ENCODE measurements at regions not wholly inside any gene's neighbourhood (a gene's known extent, or its start where the extent isn't known, plus 50 kb on each side); places are given as distances from the start of the nearest gene placed in this dataset.
A peak's percentile ranks its signal among the peaks of the same experiment; 100 is the strongest.

DNA sequence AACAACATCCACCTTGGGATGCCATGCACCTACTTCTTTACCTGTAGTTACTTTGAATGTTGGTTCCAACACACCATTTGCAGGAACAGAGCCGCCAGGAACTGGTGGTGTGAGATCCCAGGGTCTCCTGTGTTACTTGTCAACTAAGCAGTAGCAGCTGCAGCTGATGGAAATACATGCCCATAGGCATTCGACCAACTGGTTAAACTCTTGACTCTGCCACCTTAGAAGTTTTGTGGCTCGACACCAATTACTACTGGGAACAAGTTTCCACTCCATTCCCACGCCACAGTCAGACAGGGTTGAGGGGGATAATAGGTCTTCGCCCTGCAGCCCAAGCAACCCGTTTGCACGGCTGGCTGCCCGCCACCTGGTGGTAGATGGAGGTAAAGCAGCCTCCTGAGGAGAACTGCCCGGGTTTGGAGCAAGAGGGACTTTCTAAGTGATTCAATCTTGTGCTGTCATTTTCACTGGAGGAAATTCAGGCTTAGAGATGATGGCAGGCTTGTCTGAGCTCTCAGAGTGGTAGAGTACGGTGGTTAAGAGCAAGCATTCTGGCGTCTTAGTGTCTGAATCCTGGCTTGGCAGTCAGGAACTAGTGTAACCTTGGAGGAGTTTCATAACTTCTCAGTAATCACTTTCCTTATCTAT is 119.1 kb upstream of the TRIM2 start:
- intact Hi-C loops (cut with DNase I), result loop anchor here (5.0 kb wide), 4 partner anchors 42 to 303 kb away; no protein-coding TSS in a partner anchor
- H3K4me1 ChIP-seq (replicated peaks in 1 of 2), result peaks cover 0 to 5% of the 10 kb centered on the region in 2 donors
- no peaks in the 10 kb centered on the region for H3K9me3 ChIP-seq (replicated peaks in 1 of 3)
- H3K27me3 ChIP-seq, result no peaks in the 10 kb centered on the region
- H3K4me3 ChIP-seq, result no peak overlapping the region
- TF ChIP-seq, protein P1, sequence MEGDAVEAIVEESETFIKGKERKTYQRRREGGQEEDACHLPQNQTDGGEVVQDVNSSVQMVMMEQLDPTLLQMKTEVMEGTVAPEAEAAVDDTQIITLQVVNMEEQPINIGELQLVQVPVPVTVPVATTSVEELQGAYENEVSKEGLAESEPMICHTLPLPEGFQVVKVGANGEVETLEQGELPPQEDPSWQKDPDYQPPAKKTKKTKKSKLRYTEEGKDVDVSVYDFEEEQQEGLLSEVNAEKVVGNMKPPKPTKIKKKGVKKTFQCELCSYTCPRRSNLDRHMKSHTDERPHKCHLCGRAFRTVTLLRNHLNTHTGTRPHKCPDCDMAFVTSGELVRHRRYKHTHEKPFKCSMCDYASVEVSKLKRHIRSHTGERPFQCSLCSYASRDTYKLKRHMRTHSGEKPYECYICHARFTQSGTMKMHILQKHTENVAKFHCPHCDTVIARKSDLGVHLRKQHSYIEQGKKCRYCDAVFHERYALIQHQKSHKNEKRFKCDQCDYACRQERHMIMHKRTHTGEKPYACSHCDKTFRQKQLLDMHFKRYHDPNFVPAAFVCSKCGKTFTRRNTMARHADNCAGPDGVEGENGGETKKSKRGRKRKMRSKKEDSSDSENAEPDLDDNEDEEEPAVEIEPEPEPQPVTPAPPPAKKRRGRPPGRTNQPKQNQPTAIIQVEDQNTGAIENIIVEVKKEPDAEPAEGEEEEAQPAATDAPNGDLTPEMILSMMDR (IDR thresholded peaks at IDR 0.05), result peak; percentile 88 to 95 (median 92)
- TF ChIP-seq POLR2A (IDR thresholded peaks at IDR 0.05), result no peak
- peak overlapping the region in 1 of 5 donors; percentile 3 for H3K27ac ChIP-seq
- peak; percentile 69 to 89 (median 78) for DNase-seq
- 6 to 13% (median 10%) methylated on average over 7 to 11 of the region's 11 CpGs for WGBS, 4 donors
- no peaks in the 10 kb centered on the region for H3K36me3 ChIP-seq (replicated peaks in 1 of 2)

DNA sequence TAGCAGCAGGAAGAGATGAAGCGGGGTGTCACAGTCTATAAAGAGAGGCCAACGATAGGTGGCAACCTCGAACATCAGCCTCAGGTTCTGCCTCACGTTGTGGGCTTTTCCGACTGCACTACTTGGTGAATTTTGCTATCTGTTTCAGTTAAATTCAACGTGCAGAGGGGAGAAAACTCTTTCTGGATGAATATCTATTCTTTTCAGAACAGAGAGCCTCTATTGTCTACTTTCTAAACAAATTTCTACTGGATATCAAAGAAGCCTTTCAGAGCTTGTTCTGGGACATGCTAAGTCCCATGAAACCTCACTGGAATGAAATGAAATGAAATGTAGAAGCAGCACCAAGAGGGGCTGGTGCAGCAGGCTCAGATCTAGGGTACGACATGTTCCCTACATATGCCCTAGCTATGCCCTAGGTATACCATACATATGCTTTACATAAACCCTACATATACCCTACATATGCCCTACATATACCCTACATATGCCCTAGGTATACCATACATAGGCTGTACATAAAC is 116.5 kb upstream of the TRIM2 start:
- H3K27me3 ChIP-seq, result no peaks in the 10 kb centered on the region
- no peak overlapping the region for H3K4me3 ChIP-seq
- TF ChIP-seq, protein P1 (IDR thresholded peaks at IDR 0.05), result no peak
- TF ChIP-seq POLR2A (IDR thresholded peaks at IDR 0.05), result no peak
- 85 to 94% (median 92%) methylated on average over 7 of the region's 7 CpGs for WGBS, 4 donors
- peaks cover 0 to 5% of the 10 kb centered on the region in 2 donors for H3K4me1 ChIP-seq (replicated peaks in 1 of 2)
- no peak overlapping the region for H3K27ac ChIP-seq
- no peak for DNase-seq
- intact Hi-C loops (cut with DNase I), result loop anchor here in 1 of 2 donors (5.0 kb wide), 1 partner anchor 305 kb away; no protein-coding TSS in a partner anchor
- no peaks in the 10 kb centered on the region for H3K36me3 ChIP-seq (replicated peaks in 1 of 2)
- H3K9me3 ChIP-seq (replicated peaks in 1 of 3), result no peaks in the 10 kb centered on the region

DNA sequence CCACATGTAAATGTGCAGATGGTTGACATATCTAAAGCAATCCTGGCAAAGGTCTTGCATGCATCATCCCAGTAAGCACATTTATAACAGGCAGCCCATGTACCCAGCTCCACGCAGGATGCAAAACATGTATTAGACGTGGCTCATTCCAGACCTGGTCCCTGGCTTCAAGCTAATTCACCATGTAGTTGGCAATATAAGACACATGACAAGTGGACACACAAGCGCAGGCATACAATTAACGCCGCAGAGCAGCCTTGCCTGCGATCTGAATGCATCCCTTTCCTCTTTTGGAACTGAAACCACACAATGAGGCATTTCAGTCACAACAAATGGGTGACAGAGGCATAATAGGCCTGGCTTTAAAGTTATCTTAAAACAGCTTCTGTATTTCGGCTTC is 114.5 kb upstream of the TRIM2 start:
- TF ChIP-seq, protein P1 (IDR thresholded peaks at IDR 0.05), result no peak
- TF ChIP-seq POLR2A (IDR thresholded peaks at IDR 0.05), result no peak
- DNase-seq, result no peak
- H3K27ac ChIP-seq, result no peak overlapping the region
- intact Hi-C loops (cut with DNase I), result loop anchor here in 1 of 2 donors (5.0 kb wide), 1 partner anchor 307 kb away; no protein-coding TSS in a partner anchor
- no peaks in the 10 kb centered on the region for H3K4me1 ChIP-seq (replicated peaks in 1 of 2)
- H3K9me3 ChIP-seq (replicated peaks in 1 of 3), result no peaks in the 10 kb centered on the region
- H3K27me3 ChIP-seq, result no peaks in the 10 kb centered on the region
- no peaks in the 10 kb centered on the region for H3K36me3 ChIP-seq (replicated peaks in 1 of 2)
- 88 to 92% (median 88%) methylated on average over 6 to 7 of the region's 7 CpGs for WGBS, 4 donors
- H3K4me3 ChIP-seq, result no peak overlapping the region

DNA sequence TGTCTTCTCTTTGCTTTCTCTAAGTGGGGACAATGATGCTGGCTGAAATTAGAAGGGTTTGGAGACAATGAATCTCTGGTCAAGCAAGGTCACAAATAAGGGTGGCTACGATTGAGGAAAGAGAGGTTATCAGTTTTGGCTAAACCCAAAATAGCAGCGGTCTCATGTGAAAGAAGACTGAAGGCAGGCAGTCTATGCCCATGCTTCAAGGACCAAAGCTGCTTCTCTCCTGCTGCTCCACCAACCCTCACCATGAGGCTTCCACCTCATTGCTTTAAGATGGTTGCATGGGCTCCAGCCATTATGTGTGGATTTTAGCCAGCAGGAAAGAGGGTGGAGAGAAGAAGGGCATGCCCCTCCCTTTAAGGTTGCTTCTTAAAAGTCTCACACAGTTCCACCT is 114.1 kb upstream of the TRIM2 start:
- no peaks in the 10 kb centered on the region for H3K4me1 ChIP-seq (replicated peaks in 1 of 2)
- intact Hi-C loops (cut with DNase I), result no loop called here
- TF ChIP-seq, protein P1 (IDR thresholded peaks at IDR 0.05), result no peak
- no peak for TF ChIP-seq POLR2A (IDR thresholded peaks at IDR 0.05)
- no peaks in the 10 kb centered on the region for H3K36me3 ChIP-seq (replicated peaks in 1 of 2)
- H3K9me3 ChIP-seq (replicated peaks in 1 of 3), result no peaks in the 10 kb centered on the region
- H3K27me3 ChIP-seq, result no peaks in the 10 kb centered on the region
- no peak overlapping the region for H3K4me3 ChIP-seq
- no peak for DNase-seq
- H3K27ac ChIP-seq, result no peak overlapping the region
- 57 to 82% (median 74%) methylated on average over 2 of the region's 2 CpGs for WGBS, 4 donors

Measured in adrenal gland (tissue), 9 donors.